ENCODE measurements at regions not wholly inside any gene's neighbourhood (a gene's known extent, or its start where the extent isn't known, plus 50 kb on each side); places are given as distances from the start of the nearest gene placed in this dataset.

GRCh38 chr6:95128439-95128838 is 448.9 kb upstream of the MANEA start:
- no CpG with 5 or more reads among the region's 2 CpGs for WGBS (ENCODE audit: insufficient coverage)
- Histone ChIP-seq H3K9ac (ENCODE audit: insufficient read depth, low read length, poor library complexity, severe bottlenecking) (no peak overlapping the region), H2AFZ (ENCODE audit: insufficient read depth, low read depth, low read length, poor library complexity, severe bottlenecking) (no peak overlapping the region), H3K4me3 (replicated peaks in 1 of 3; ENCODE audit: low read depth in 2 of 3, low read length in 3 of 3) (no peak overlapping the region), H4K20me1 (ENCODE audit: insufficient read depth, low read length) (no peaks in the 10 kb centered on the region), H3K9me3 (replicated peaks in 1 of 2; ENCODE audit: control insufficient read depth in 1 of 2, insufficient read depth in 1 of 2, low read length in 2 of 2) (no peaks in the 10 kb centered on the region), H3K4me2 (replicated peaks; ENCODE audit: extremely low read depth, low read length, poor library complexity, severe bottlenecking) (no peak overlapping the region), H3K4me1 (ENCODE audit: control insufficient read depth in 1 of 2, insufficient read depth in 2 of 2, low read length in 2 of 2) (no peaks in the 10 kb centered on the region), H3K27me3 (ENCODE audit: control insufficient read depth in 2 of 2, insufficient read depth in 2 of 2, low read length in 2 of 2) (no peaks in the 10 kb centered on the region), H3K36me3 (replicated peaks in 1 of 2; ENCODE audit: control insufficient read depth in 1 of 2, insufficient read depth in 2 of 2, low read length in 2 of 2) (no peaks in the 10 kb centered on the region), H3K79me2 (ENCODE audit: insufficient read depth, low read length) (no peaks in the 10 kb centered on the region), H3K27ac (ENCODE audit: low read depth in 1 of 2, low read length in 2 of 2) (no peak overlapping the region)
- H3K36me3 Mint-ChIP-seq, result no peaks in the 10 kb centered on the region
- peaks cover 0 to 2% (median 1%) of the 10 kb centered on the region in 3 donors for H3K27me3 Mint-ChIP-seq (ENCODE audit: low read depth in 3 of 3)
- no peak for DNase-seq
- intact Hi-C loops (cut with micrococcal nuclease), result no loop called here
- H3K4me3 Mint-ChIP-seq, result no peak overlapping the region
- H3K27ac Mint-ChIP-seq, result no peak overlapping the region
- no peaks in the 10 kb centered on the region for H3K4me1 Mint-ChIP-seq
- H3K9me3 Mint-ChIP-seq, result peaks cover 0 to 2% (median 0%) of the 10 kb centered on the region in 7 donors
- TF ChIP-seq CTCF (IDR thresholded peaks at IDR 0.05), result no peak

- Histone ChIP-seq H3K79me2 (ENCODE audit: insufficient read depth, low read length) (no peaks in the 10 kb centered on the region), H3K9ac (ENCODE audit: insufficient read depth, low read length, poor library complexity, severe bottlenecking) (no peak overlapping the region), H4K20me1 (ENCODE audit: insufficient read depth, low read length) (no peaks in the 10 kb centered on the region), H3K27me3 (ENCODE audit: control insufficient read depth in 2 of 2, insufficient read depth in 2 of 2, low read length in 2 of 2) (no peaks in the 10 kb centered on the region), H3K4me3 (replicated peaks in 1 of 3; ENCODE audit: low read depth in 2 of 3, low read length in 3 of 3) (no peak overlapping the region), H3K4me1 (ENCODE audit: control insufficient read depth in 1 of 2, insufficient read depth in 2 of 2, low read length in 2 of 2) (no peaks in the 10 kb centered on the region), H3K9me3 (replicated peaks in 1 of 2; ENCODE audit: control insufficient read depth in 1 of 2, insufficient read depth in 1 of 2, low read length in 2 of 2) (no peaks in the 10 kb centered on the region), H3K27ac (ENCODE audit: low read depth in 1 of 2, low read length in 2 of 2) (no peak overlapping the region), H2AFZ (ENCODE audit: insufficient read depth, low read depth, low read length, poor library complexity, severe bottlenecking) (no peak overlapping the region), H3K36me3 (replicated peaks in 1 of 2; ENCODE audit: control insufficient read depth in 1 of 2, insufficient read depth in 2 of 2, low read length in 2 of 2) (no peaks in the 10 kb centered on the region), H3K4me2 (replicated peaks; ENCODE audit: extremely low read depth, low read length, poor library complexity, severe bottlenecking) (no peak overlapping the region)
- intact Hi-C loops (cut with micrococcal nuclease), result no loop called here
- Mint-ChIP-seq H3K4me3 (no peak overlapping the region), H3K36me3 (no peaks in the 10 kb centered on the region), H3K9me3 (peaks cover 0 to 2% (median 0%) of the 10 kb centered on the region in 7 donors), H3K4me1 (no peaks in the 10 kb centered on the region), H3K27me3 (ENCODE audit: low read depth in 3 of 3) (peaks cover 0 to 2% (median 1%) of the 10 kb centered on the region in 3 donors), H3K27ac (no peak overlapping the region)
- TF ChIP-seq CTCF (IDR thresholded peaks at IDR 0.05), result no peak
- DNase-seq, result no peak
- no CpG with 5 or more reads among the region's 2 CpGs for WGBS (ENCODE audit: insufficient coverage)
Measured at GRCh38 chr6:95128947-95129346, 448.4 kb upstream of the MANEA start.

Data from CD14-positive monocyte (primary cell).